ENCODE measurements at regions not wholly inside any gene's neighbourhood (a gene's known extent, or its start where the extent isn't known, plus 50 kb on each side); places are given as distances from the start of the nearest gene placed in this dataset.

- H3K36me3 ChIP-seq (ENCODE audit: control insufficient read depth in 1 of 2, insufficient read depth in 2 of 2, low read length in 2 of 2): no peaks in the 10 kb centered on the region
- no peaks in the 10 kb centered on the region for H3K4me1 ChIP-seq (ENCODE audit: control insufficient read depth in 1 of 2, insufficient read depth in 2 of 2, low read length in 2 of 2)
- no peak overlapping the region for H3K4me3 ChIP-seq (ENCODE audit: low read depth in 1 of 2, low read length in 2 of 2)
- no peaks in the 10 kb centered on the region for H3K9me3 ChIP-seq (ENCODE audit: control insufficient read depth in 1 of 2, low read length in 2 of 2)
- no peaks in the 10 kb centered on the region for H3K27me3 ChIP-seq (ENCODE audit: low read depth, low read length)
- no peak overlapping the region for H3K27ac ChIP-seq (ENCODE audit: low read length)
These were observed 1025.4 kb downstream of the SQOR start for GRCh38 chr15:46660096-46660842.

- Histone ChIP-seq H3K9me3 (ENCODE audit: control insufficient read depth in 1 of 2, low read length in 2 of 2) (no peaks in the 10 kb centered on the region), H3K27ac (ENCODE audit: low read length) (no peak overlapping the region), H3K27me3 (ENCODE audit: low read depth, low read length) (no peaks in the 10 kb centered on the region), H3K4me1 (ENCODE audit: control insufficient read depth in 1 of 2, insufficient read depth in 2 of 2, low read length in 2 of 2) (no peaks in the 10 kb centered on the region), H3K4me3 (ENCODE audit: low read depth in 1 of 2, low read length in 2 of 2) (no peak overlapping the region), H3K36me3 (ENCODE audit: control insufficient read depth in 1 of 2, insufficient read depth in 2 of 2, low read length in 2 of 2) (no peaks in the 10 kb centered on the region)
These were observed 1035.4 kb downstream of the SQOR start for GRCh38 chr15:46670258-46670657.

- Histone ChIP-seq H3K4me3 (ENCODE audit: low read depth in 1 of 2, low read length in 2 of 2) (no peak overlapping the region), H3K27me3 (ENCODE audit: low read depth, low read length) (no peaks in the 10 kb centered on the region), H3K4me1 (ENCODE audit: control insufficient read depth in 1 of 2, insufficient read depth in 2 of 2, low read length in 2 of 2) (no peaks in the 10 kb centered on the region), H3K27ac (ENCODE audit: low read length) (no peak overlapping the region), H3K36me3 (ENCODE audit: control insufficient read depth in 1 of 2, insufficient read depth in 2 of 2, low read length in 2 of 2) (no peaks in the 10 kb centered on the region), H3K9me3 (ENCODE audit: control insufficient read depth in 1 of 2, low read length in 2 of 2) (no peaks in the 10 kb centered on the region)
These were observed 1036.5 kb downstream of the SQOR start for GRCh38 chr15:46671336-46671735.

- H3K36me3 ChIP-seq (ENCODE audit: control insufficient read depth in 1 of 2, insufficient read depth in 2 of 2, low read length in 2 of 2): no peaks in the 10 kb centered on the region
- no peak overlapping the region for H3K27ac ChIP-seq (ENCODE audit: low read length)
- H3K4me3 ChIP-seq (ENCODE audit: low read depth in 1 of 2, low read length in 2 of 2): no peak overlapping the region
- no peaks in the 10 kb centered on the region for H3K4me1 ChIP-seq (ENCODE audit: control insufficient read depth in 1 of 2, insufficient read depth in 2 of 2, low read length in 2 of 2)
- H3K27me3 ChIP-seq (ENCODE audit: low read depth, low read length): no peaks in the 10 kb centered on the region
- no peaks in the 10 kb centered on the region for H3K9me3 ChIP-seq (ENCODE audit: control insufficient read depth in 1 of 2, low read length in 2 of 2)
These were observed 1037.2 kb downstream of the SQOR start for GRCh38 chr15:46672041-46672440.

GRCh38 chr15:46676233-46677206, 1040.8 kb upstream of the SEMA6D start:
- H3K4me1 ChIP-seq (ENCODE audit: control insufficient read depth in 1 of 2, insufficient read depth in 2 of 2, low read length in 2 of 2): no peaks in the 10 kb centered on the region
- H3K27ac ChIP-seq (ENCODE audit: low read length): no peak overlapping the region
- H3K9me3 ChIP-seq (ENCODE audit: control insufficient read depth in 1 of 2, low read length in 2 of 2): no peaks in the 10 kb centered on the region
- no peaks in the 10 kb centered on the region for H3K36me3 ChIP-seq (ENCODE audit: control insufficient read depth in 1 of 2, insufficient read depth in 2 of 2, low read length in 2 of 2)
- no peak overlapping the region for H3K4me3 ChIP-seq (ENCODE audit: low read depth in 1 of 2, low read length in 2 of 2)
- H3K27me3 ChIP-seq (ENCODE audit: low read depth, low read length): no peaks in the 10 kb centered on the region

GRCh38 chr15:46677491-46677890, 1039.8 kb upstream of the SEMA6D start:
- no peaks in the 10 kb centered on the region for H3K36me3 ChIP-seq (ENCODE audit: control insufficient read depth in 1 of 2, insufficient read depth in 2 of 2, low read length in 2 of 2)
- no peaks in the 10 kb centered on the region for H3K27me3 ChIP-seq (ENCODE audit: low read depth, low read length)
- H3K4me3 ChIP-seq (ENCODE audit: low read depth in 1 of 2, low read length in 2 of 2): no peak overlapping the region
- no peaks in the 10 kb centered on the region for H3K9me3 ChIP-seq (ENCODE audit: control insufficient read depth in 1 of 2, low read length in 2 of 2)
- H3K4me1 ChIP-seq (ENCODE audit: control insufficient read depth in 1 of 2, insufficient read depth in 2 of 2, low read length in 2 of 2): no peaks in the 10 kb centered on the region
- no peak overlapping the region for H3K27ac ChIP-seq (ENCODE audit: low read length)

DNA sequence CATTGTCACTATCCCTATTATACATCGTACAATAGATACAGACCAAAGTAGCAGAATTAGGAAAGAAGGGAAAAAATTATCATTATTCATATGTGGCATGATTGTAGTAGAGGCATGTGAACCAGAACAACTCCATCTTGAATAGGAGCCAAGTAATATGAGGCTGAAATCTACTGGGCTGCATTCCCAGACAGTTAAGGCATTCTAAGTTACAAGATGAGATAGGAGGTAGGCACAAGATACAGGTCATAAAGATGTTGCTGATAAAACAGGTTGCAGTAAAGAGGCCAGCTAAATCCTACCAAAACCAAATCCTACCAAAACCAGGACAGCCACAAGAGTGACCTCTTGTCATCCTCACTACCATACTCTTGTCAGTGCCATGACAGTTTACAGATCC, 1035.4 kb upstream of the SEMA6D start:
- Histone ChIP-seq H3K9me3 (ENCODE audit: control insufficient read depth in 1 of 2, low read length in 2 of 2) (no peaks in the 10 kb centered on the region), H3K36me3 (ENCODE audit: control insufficient read depth in 1 of 2, insufficient read depth in 2 of 2, low read length in 2 of 2) (no peaks in the 10 kb centered on the region), H3K27me3 (ENCODE audit: low read depth, low read length) (no peaks in the 10 kb centered on the region), H3K27ac (ENCODE audit: low read length) (no peak overlapping the region), H3K4me1 (ENCODE audit: control insufficient read depth in 1 of 2, insufficient read depth in 2 of 2, low read length in 2 of 2) (no peaks in the 10 kb centered on the region), H3K4me3 (ENCODE audit: low read depth in 1 of 2, low read length in 2 of 2) (no peak overlapping the region)

DNA sequence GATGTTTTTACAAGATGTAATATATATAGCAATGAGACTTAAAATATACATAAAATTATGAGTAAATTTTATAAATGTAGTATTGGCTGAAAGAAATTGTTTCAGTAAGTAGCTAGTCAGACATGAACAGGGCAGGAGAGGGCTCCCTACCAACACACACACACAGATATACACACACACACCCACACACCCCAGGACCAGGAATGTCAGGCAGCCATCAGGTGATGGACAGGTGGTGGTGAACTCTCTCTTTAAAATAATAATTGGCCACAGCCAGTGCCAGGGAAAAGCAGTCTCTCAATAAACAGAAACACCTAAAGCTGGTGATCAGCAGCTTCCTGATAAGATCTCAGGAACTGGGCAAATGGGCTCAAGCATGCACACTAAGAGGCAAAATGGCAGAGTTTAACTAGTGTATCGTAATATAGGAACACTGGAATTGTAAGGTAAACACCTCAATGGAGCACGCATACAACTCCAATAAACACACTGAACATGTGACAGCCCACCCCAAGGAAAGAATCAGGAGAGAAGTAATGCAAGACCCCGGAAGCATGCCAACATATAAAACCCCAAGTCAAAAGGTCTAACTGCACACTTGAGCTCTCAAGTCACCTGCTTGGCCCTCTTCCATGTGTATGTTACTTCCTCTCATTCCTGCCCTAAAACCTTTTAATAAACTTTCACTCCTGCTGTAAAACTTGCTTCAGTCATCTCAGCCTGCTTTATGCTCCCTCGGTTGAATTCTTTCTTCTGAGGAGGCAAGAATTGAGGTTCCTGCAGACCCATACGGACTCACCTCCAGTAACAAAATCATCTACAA, 1034.1 kb upstream of the SEMA6D start:
- H3K4me3 ChIP-seq (ENCODE audit: low read depth in 1 of 2, low read length in 2 of 2): no peak overlapping the region
- no peaks in the 10 kb centered on the region for H3K9me3 ChIP-seq (ENCODE audit: control insufficient read depth in 1 of 2, low read length in 2 of 2)
- no peaks in the 10 kb centered on the region for H3K36me3 ChIP-seq (ENCODE audit: control insufficient read depth in 1 of 2, insufficient read depth in 2 of 2, low read length in 2 of 2)
- no peak overlapping the region for H3K27ac ChIP-seq (ENCODE audit: low read length)
- H3K4me1 ChIP-seq (ENCODE audit: control insufficient read depth in 1 of 2, insufficient read depth in 2 of 2, low read length in 2 of 2): no peaks in the 10 kb centered on the region
- no peaks in the 10 kb centered on the region for H3K27me3 ChIP-seq (ENCODE audit: low read depth, low read length)

GRCh38 chr15:46685096-46685495, 1032.2 kb upstream of the SEMA6D start:
- no peaks in the 10 kb centered on the region for H3K4me1 ChIP-seq (ENCODE audit: control insufficient read depth in 1 of 2, insufficient read depth in 2 of 2, low read length in 2 of 2)
- no peaks in the 10 kb centered on the region for H3K36me3 ChIP-seq (ENCODE audit: control insufficient read depth in 1 of 2, insufficient read depth in 2 of 2, low read length in 2 of 2)
- no peak overlapping the region for H3K27ac ChIP-seq (ENCODE audit: low read length)
- H3K4me3 ChIP-seq (ENCODE audit: low read depth in 1 of 2, low read length in 2 of 2): no peak overlapping the region
- H3K27me3 ChIP-seq (ENCODE audit: low read depth, low read length): no peaks in the 10 kb centered on the region
- H3K9me3 ChIP-seq (ENCODE audit: control insufficient read depth in 1 of 2, low read length in 2 of 2): no peaks in the 10 kb centered on the region

- Histone ChIP-seq H3K4me1 (ENCODE audit: control insufficient read depth in 1 of 2, insufficient read depth in 2 of 2, low read length in 2 of 2) (no peaks in the 10 kb centered on the region), H3K36me3 (ENCODE audit: control insufficient read depth in 1 of 2, insufficient read depth in 2 of 2, low read length in 2 of 2) (no peaks in the 10 kb centered on the region), H3K27ac (ENCODE audit: low read length) (no peak overlapping the region), H3K4me3 (ENCODE audit: low read depth in 1 of 2, low read length in 2 of 2) (no peak overlapping the region), H3K27me3 (ENCODE audit: low read depth, low read length) (no peaks in the 10 kb centered on the region), H3K9me3 (ENCODE audit: control insufficient read depth in 1 of 2, low read length in 2 of 2) (no peaks in the 10 kb centered on the region)
These were observed 1031.6 kb upstream of the SEMA6D start for GRCh38 chr15:46685681-46686080.

DNA sequence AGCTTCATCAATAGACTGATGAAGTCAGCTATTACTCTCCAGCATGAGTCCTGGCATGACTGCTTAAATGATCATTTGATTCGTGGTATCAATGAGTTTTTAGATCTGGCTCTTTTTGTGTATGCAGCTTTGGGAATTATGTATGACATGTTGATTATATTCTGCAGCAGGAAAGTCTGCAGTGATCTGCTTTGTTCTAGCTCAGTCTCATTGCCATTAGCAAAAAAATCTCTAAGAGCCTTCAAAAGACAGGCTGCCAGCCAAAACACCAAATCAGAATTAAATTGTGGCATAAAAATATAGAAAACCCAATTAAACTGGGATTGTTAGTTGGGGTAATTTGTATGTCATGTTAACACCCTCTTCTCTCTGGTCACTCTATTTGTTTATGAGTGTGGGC, 1021.0 kb upstream of the SEMA6D start:
- Histone ChIP-seq H3K4me1 (ENCODE audit: control insufficient read depth in 1 of 2, insufficient read depth in 2 of 2, low read length in 2 of 2) (no peaks in the 10 kb centered on the region), H3K36me3 (ENCODE audit: control insufficient read depth in 1 of 2, insufficient read depth in 2 of 2, low read length in 2 of 2) (no peaks in the 10 kb centered on the region), H3K27me3 (ENCODE audit: low read depth, low read length) (no peaks in the 10 kb centered on the region), H3K4me3 (ENCODE audit: low read depth in 1 of 2, low read length in 2 of 2) (no peak overlapping the region), H3K27ac (ENCODE audit: low read length) (no peak overlapping the region), H3K9me3 (ENCODE audit: control insufficient read depth in 1 of 2, low read length in 2 of 2) (no peaks in the 10 kb centered on the region)

Measured in muscle layer of duodenum (tissue), 2 donors.